ENCODE measurements at regions not wholly inside any gene's neighbourhood (a gene's known extent, or its start where the extent isn't known, plus 50 kb on each side); places are given as distances from the start of the nearest gene placed in this dataset.

- TF ChIP-seq, protein P1, sequence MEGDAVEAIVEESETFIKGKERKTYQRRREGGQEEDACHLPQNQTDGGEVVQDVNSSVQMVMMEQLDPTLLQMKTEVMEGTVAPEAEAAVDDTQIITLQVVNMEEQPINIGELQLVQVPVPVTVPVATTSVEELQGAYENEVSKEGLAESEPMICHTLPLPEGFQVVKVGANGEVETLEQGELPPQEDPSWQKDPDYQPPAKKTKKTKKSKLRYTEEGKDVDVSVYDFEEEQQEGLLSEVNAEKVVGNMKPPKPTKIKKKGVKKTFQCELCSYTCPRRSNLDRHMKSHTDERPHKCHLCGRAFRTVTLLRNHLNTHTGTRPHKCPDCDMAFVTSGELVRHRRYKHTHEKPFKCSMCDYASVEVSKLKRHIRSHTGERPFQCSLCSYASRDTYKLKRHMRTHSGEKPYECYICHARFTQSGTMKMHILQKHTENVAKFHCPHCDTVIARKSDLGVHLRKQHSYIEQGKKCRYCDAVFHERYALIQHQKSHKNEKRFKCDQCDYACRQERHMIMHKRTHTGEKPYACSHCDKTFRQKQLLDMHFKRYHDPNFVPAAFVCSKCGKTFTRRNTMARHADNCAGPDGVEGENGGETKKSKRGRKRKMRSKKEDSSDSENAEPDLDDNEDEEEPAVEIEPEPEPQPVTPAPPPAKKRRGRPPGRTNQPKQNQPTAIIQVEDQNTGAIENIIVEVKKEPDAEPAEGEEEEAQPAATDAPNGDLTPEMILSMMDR (conservative IDR thresholded peaks at IDR 0.05), result no peak
- TF ChIP-seq ZFX (IDR thresholded peaks at IDR 0.05), result no peak
Measured at GRCh38 chr4:181365671-181366070, 877.5 kb upstream of the TENM3 start.

Measured in C4-2B (cell line).